GM23338 (cell line): ENCODE measurements at regions not wholly inside any gene's neighbourhood (a gene's known extent, or its start where the extent isn't known, plus 50 kb on each side); places are given as distances from the start of the nearest gene placed in this dataset.
"Not testable (repeated sequence)": the region's sequence is repeated elsewhere in the genome, so short reads cannot be mapped to it uniquely, and the experiment has no call there.

Experiments used
- ATAC-seq: fragments of 200-7000 bp; cut with Tn5 transposase; 3 replicates; pipeline ENCODE4 v1.9.1; 2020
- DNase-seq: peaks from one replicate; pipeline ENCODE4 v3.0.0-alpha.2; 2015; ENCODE audit warnings: low spot score
- H2AFZ ChIP-seq: fragments of 200-600 bp; sonication (generic); 2 replicates; pipeline ENCODE4 v1.8.0; 2016; ENCODE audit warnings: antibody characterized with exemption, mild to moderate bottlenecking, moderate library complexity
- H3F3A ChIP-seq: fragments of 200-600 bp; sonication (generic); replicated peaks from 2 replicates; pipeline ENCODE4 v1.8.0; 2017; ENCODE audit warnings: antibody characterized with exemption, mixed run types, low read depth
- H3K27ac ChIP-seq: fragments of 200-600 bp; sonication (generic); 2 replicates; pipeline ENCODE4 v1.6.1; 2016; ENCODE audit warnings: low read depth
- H3K27me3 ChIP-seq: fragments of 200-600 bp; sonication (generic); 2 replicates; pipeline ENCODE4 v1.8.0; 2016; ENCODE audit warnings: mild to moderate bottlenecking, mixed run types, moderate library complexity; ENCODE audit not compliant: insufficient read depth
- H3K36me3 ChIP-seq: fragments of 200-600 bp; sonication (generic); 2 replicates; pipeline ENCODE4 v1.8.0; 2016; ENCODE audit warnings: mild to moderate bottlenecking; ENCODE audit not compliant: insufficient read depth
- H3K4me1 ChIP-seq: fragments of 200-600 bp; sonication (generic); 2 replicates; pipeline ENCODE4 v1.8.0; 2016; ENCODE audit warnings: mild to moderate bottlenecking, moderate library complexity; ENCODE audit not compliant: insufficient read depth
- H3K4me2 ChIP-seq: fragments of 200-600 bp; sonication (generic); 2 replicates; pipeline ENCODE4 v1.7.1; 2017; ENCODE audit warnings: mixed run types
- H3K4me3 ChIP-seq: fragments of 200-600 bp; sonication (generic); 2 replicates; pipeline ENCODE4 v1.6.1; 2016; ENCODE audit warnings: mixed run types
- H3K79me2 ChIP-seq: fragments of 200-600 bp; sonication (generic); replicated peaks from 2 replicates; pipeline ENCODE4 v1.8.0; 2017; ENCODE audit warnings: mild to moderate bottlenecking; ENCODE audit not compliant: insufficient read depth
- H3K9me2 ChIP-seq: fragments of 200-600 bp; sonication (generic); 2 replicates; pipeline ENCODE4 v1.8.0; 2017; ENCODE audit not compliant: insufficient read depth
- H4K20me1 ChIP-seq: fragments of 200-600 bp; sonication (generic); replicated peaks from 2 replicates; pipeline ENCODE4 v1.8.0; 2017; ENCODE audit warnings: mild to moderate bottlenecking; ENCODE audit not compliant: insufficient read depth
- H3K27ac Mint-ChIP-seq: 2 replicates; pipeline ENCODE4 v1.8.0; 2020; ENCODE audit warnings: inconsistent platforms, mild to moderate bottlenecking, moderate library complexity, mixed read lengths
- H3K27me3 Mint-ChIP-seq: 3 replicates; pipeline ENCODE4 v1.8.0; 2022; ENCODE audit warnings: low read depth, mild to moderate bottlenecking, moderate library complexity, mixed read lengths, inconsistent platforms; ENCODE audit not compliant: insufficient read depth, poor library complexity
- H3K36me3 Mint-ChIP-seq: 3 replicates; pipeline ENCODE4 v1.8.0; 2021; ENCODE audit warnings: low read depth, mild to moderate bottlenecking, inconsistent platforms, moderate library complexity, mixed read lengths
- H3K4me1 Mint-ChIP-seq: 3 replicates; pipeline ENCODE4 v1.8.0; 2020; ENCODE audit warnings: mild to moderate bottlenecking, inconsistent platforms, mixed read lengths
- H3K4me3 Mint-ChIP-seq: 3 replicates; pipeline ENCODE4 v1.8.0; 2021; ENCODE audit warnings: moderate library complexity, mild to moderate bottlenecking, inconsistent platforms, mixed read lengths
- H3K9me3 Mint-ChIP-seq: 3 replicates; pipeline ENCODE4 v1.8.0; 2020; ENCODE audit warnings: moderate library complexity, mild to moderate bottlenecking, inconsistent platforms, mixed read lengths
- CREB1 ChIP-seq: fragments of 250-450 bp; sonication (Bioruptor Pico); IDR thresholded peaks from 2 replicates; pipeline ENCODE4 v1.5.0; 2020; ENCODE audit warnings: low read depth, mild to moderate bottlenecking, moderate library complexity
- EZH2 ChIP-seq: fragments of 200-600 bp; sonication (generic); IDR thresholded peaks from one replicate; pipeline ENCODE4 v1.8.0; 2017; ENCODE audit warnings: antibody characterized with exemption, mild to moderate bottlenecking, low read depth; ENCODE audit not compliant: unreplicated experiment
- EZH2phosphoT487 ChIP-seq: fragments of 200-600 bp; sonication (generic); IDR thresholded peaks from one replicate; pipeline ENCODE4 v1.8.1; 2018; ENCODE audit warnings: antibody characterized with exemption; ENCODE audit not compliant: unreplicated experiment
- JUNB ChIP-seq: IDR thresholded peaks from one replicate; pipeline ENCODE4 v1.6.1; 2016; ENCODE audit warnings: antibody characterized with exemption; ENCODE audit not compliant: unreplicated experiment
- NANOG ChIP-seq: IDR thresholded peaks from 2 replicates; pipeline ENCODE4 v1.6.1; 2016; ENCODE audit warnings: antibody characterized with exemption, borderline replicate concordance
- POLR2AphosphoS5 ChIP-seq: IDR thresholded peaks from 2 replicates; pipeline ENCODE4 v1.6.1; 2016; ENCODE audit warnings: antibody characterized with exemption, low read depth
- STAT1 ChIP-seq: IDR thresholded peaks from one replicate; pipeline ENCODE4 v1.6.1; 2016; ENCODE audit warnings: antibody characterized with exemption; ENCODE audit not compliant: unreplicated experiment
- ZNF331 ChIP-seq: fragments of 250-450 bp; sonication (Bioruptor Pico); IDR thresholded peaks from 2 replicates; pipeline ENCODE4 v1.5.0; 2020; ENCODE audit warnings: low read depth, mild to moderate bottlenecking, moderate library complexity
- TF ChIP-seq, protein P1 (sequence below), 2 experiments: fragments of 200-600 bp in 1 of 2; sonication (generic) in 1 of 2; conservative IDR thresholded peaks; 2 replicates each; pipeline versions ENCODE4 v1.5.1 to v1.6.1; 2016 to 2017; ENCODE audit warnings: antibody characterized with exemption in 2 of 2, low read depth in 2 of 2, mild to moderate bottlenecking in 2 of 2, moderate library complexity in 1 of 2
- TF ChIP-seq, protein P2 (sequence below): fragments of 250-450 bp; sonication (Bioruptor Pico); IDR thresholded peaks from 2 replicates; pipeline ENCODE4 v1.5.0; 2020; ENCODE audit warnings: mild to moderate bottlenecking, moderate library complexity
- TF ChIP-seq, protein P3 (sequence below): IDR thresholded peaks from 2 replicates; pipeline ENCODE4 v1.6.1; 2016; ENCODE audit warnings: antibody characterized with exemption

- not testable (repeated sequence) for H3K4me1 Mint-ChIP-seq, H3K4me3 ChIP-seq, H4K20me1 ChIP-seq, H3K27ac ChIP-seq, H3K9me2 ChIP-seq, H3K79me2 ChIP-seq, H3K27ac Mint-ChIP-seq, H3K4me2 ChIP-seq, H2AFZ ChIP-seq, H3K4me1 ChIP-seq, H3K4me3 Mint-ChIP-seq, H3K36me3 ChIP-seq, ATAC-seq, DNase-seq
- Mint-ChIP-seq H3K27me3 (peaks cover 66% of the 10 kb centered on the region), H3K36me3 (peaks cover 86% of the 10 kb centered on the region), H3K9me3 (peaks cover 96% of the 10 kb centered on the region)
- Histone ChIP-seq H3K27me3 (peaks cover 28% of the 10 kb centered on the region; the same call in 1 of the 2 replicates), H3F3A (peaks cover 44% of the 10 kb centered on the region)
Measured at GRCh38 chr4:92252358-92252757, 51.4 kb upstream of the GRID2 start.

DNA sequence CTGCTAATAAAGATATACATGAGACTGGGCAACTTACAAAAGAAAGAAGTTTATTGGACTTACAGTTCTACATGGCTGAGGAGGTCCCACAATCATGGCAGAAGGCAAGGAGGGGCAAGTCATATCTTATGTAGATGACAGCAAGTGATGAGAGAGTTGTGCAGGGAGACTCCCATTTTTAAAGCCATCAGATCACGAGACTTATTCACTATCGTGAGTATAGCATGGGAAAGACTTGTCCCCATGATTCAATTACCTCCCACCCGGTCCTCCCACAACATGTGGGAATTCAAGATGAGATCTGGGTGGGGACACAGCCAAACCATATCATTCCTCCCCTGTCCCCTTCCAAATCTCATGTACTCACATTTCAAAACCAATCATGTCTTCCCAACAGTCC lies 50.9 kb upstream of the GRID2 start:
- Histone ChIP-seq H3K4me2 (no peak overlapping the region), H3K79me2 (no peaks in the 10 kb centered on the region), H4K20me1 (no peaks in the 10 kb centered on the region), H3K27ac (no peak overlapping the region), H3K9me2 (no peaks in the 10 kb centered on the region; the same call in 1 of the 2 replicates), H3K4me3 (no peak overlapping the region), H3K27me3 (peaks cover 27% of the 10 kb centered on the region; the same call in 1 of the 2 replicates), H3F3A (peaks cover 48% of the 10 kb centered on the region), H3K36me3 (peaks cover 7% of the 10 kb centered on the region; the same call in 1 of the 2 replicates), H3K4me1 (no peaks in the 10 kb centered on the region), H2AFZ (no peak overlapping the region)
- Mint-ChIP-seq H3K27me3 (peaks cover 70% of the 10 kb centered on the region), H3K27ac (no peak overlapping the region), H3K4me1 (no peaks in the 10 kb centered on the region; the same call in 2 of the 3 replicates), H3K4me3 (no peak overlapping the region), H3K9me3 (peaks cover 99% of the 10 kb centered on the region), H3K36me3 (peaks cover 91% of the 10 kb centered on the region)
- ATAC-seq (no peak), DNase-seq (no peak)
- TF ChIP-seq, protein P1, sequence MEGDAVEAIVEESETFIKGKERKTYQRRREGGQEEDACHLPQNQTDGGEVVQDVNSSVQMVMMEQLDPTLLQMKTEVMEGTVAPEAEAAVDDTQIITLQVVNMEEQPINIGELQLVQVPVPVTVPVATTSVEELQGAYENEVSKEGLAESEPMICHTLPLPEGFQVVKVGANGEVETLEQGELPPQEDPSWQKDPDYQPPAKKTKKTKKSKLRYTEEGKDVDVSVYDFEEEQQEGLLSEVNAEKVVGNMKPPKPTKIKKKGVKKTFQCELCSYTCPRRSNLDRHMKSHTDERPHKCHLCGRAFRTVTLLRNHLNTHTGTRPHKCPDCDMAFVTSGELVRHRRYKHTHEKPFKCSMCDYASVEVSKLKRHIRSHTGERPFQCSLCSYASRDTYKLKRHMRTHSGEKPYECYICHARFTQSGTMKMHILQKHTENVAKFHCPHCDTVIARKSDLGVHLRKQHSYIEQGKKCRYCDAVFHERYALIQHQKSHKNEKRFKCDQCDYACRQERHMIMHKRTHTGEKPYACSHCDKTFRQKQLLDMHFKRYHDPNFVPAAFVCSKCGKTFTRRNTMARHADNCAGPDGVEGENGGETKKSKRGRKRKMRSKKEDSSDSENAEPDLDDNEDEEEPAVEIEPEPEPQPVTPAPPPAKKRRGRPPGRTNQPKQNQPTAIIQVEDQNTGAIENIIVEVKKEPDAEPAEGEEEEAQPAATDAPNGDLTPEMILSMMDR (conservative IDR thresholded peaks at IDR 0.05; ENCODE audit: low read depth in 2 of 2), result no peak
- TF ChIP-seq EZH2 (no peak), STAT1 (no peak), ZNF331 (CRISPR knock-in tag) (no peak), CREB1 (CRISPR knock-in tag) (no peak), JUNB (no peak), NANOG (no peak), POLR2AphosphoS5 (no peak), EZH2phosphoT487 (no peak)
- TF ChIP-seq, protein P2, sequence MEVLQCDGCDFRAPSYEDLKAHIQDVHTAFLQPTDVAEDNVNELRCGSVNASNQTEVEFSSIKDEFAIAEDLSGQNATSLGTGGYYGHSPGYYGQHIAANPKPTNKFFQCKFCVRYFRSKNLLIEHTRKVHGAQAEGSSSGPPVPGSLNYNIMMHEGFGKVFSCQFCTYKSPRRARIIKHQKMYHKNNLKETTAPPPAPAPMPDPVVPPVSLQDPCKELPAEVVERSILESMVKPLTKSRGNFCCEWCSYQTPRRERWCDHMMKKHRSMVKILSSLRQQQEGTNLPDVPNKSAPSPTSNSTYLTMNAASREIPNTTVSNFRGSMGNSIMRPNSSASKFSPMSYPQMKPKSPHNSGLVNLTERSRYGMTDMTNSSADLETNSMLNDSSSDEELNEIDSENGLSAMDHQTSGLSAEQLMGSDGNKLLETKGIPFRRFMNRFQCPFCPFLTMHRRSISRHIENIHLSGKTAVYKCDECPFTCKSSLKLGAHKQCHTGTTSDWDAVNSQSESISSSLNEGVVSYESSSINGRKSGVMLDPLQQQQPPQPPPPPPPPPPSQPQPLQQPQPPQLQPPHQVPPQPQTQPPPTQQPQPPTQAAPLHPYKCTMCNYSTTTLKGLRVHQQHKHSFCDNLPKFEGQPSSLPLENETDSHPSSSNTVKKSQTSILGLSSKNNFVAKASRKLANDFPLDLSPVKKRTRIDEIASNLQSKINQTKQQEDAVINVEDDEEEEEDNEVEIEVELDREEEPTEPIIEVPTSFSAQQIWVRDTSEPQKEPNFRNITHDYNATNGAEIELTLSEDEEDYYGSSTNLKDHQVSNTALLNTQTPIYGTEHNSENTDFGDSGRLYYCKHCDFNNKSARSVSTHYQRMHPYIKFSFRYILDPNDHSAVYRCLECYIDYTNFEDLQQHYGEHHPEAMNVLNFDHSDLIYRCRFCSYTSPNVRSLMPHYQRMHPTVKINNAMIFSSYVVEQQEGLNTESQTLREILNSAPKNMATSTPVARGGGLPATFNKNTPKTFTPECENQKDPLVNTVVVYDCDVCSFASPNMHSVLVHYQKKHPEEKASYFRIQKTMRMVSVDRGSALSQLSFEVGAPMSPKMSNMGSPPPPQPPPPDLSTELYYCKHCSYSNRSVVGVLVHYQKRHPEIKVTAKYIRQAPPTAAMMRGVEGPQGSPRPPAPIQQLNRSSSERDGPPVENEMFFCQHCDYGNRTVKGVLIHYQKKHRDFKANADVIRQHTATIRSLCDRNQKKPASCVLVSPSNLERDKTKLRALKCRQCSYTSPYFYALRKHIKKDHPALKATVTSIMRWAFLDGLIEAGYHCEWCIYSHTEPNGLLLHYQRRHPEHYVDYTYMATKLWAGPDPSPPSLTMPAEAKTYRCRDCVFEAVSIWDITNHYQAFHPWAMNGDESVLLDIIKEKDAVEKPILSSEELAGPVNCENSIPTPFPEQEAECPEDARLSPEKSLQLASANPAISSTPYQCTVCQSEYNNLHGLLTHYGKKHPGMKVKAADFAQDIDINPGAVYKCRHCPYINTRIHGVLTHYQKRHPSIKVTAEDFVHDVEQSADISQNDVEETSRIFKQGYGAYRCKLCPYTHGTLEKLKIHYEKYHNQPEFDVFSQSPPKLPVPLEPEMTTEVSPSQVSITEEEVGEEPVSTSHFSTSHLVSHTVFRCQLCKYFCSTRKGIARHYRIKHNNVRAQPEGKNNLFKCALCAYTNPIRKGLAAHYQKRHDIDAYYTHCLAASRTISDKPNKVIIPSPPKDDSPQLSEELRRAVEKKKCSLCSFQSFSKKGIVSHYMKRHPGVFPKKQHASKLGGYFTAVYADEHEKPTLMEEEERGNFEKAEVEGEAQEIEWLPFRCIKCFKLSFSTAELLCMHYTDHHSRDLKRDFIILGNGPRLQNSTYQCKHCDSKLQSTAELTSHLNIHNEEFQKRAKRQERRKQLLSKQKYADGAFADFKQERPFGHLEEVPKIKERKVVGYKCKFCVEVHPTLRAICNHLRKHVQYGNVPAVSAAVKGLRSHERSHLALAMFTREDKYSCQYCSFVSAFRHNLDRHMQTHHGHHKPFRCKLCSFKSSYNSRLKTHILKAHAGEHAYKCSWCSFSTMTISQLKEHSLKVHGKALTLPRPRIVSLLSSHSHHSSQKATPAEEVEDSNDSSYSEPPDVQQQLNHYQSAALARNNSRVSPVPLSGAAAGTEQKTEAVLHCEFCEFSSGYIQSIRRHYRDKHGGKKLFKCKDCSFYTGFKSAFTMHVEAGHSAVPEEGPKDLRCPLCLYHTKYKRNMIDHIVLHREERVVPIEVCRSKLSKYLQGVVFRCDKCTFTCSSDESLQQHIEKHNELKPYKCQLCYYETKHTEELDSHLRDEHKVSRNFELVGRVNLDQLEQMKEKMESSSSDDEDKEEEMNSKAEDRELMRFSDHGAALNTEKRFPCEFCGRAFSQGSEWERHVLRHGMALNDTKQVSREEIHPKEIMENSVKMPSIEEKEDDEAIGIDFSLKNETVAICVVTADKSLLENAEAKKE (CRISPR knock-in tag), result no peak
- TF ChIP-seq, protein P3, sequence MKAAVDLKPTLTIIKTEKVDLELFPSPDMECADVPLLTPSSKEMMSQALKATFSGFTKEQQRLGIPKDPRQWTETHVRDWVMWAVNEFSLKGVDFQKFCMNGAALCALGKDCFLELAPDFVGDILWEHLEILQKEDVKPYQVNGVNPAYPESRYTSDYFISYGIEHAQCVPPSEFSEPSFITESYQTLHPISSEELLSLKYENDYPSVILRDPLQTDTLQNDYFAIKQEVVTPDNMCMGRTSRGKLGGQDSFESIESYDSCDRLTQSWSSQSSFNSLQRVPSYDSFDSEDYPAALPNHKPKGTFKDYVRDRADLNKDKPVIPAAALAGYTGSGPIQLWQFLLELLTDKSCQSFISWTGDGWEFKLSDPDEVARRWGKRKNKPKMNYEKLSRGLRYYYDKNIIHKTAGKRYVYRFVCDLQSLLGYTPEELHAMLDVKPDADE, result no peak
